K562 (cell line): ENCODE measurements at regions not wholly inside any gene's neighbourhood (a gene's known extent, or its start where the extent isn't known, plus 50 kb on each side); places are given as distances from the start of the nearest gene placed in this dataset.

Experiments
- ATAC-seq: fragments of 200-7000 bp; cut with Tn5 transposase; 3 replicates; pipeline ENCODE4 v1.9.1; 2020; ENCODE audit warnings: moderate library complexity
- BruUV-seq: library from RNA; stranded (reverse); fragments of 400-500 nt; replicated peaks from 2 replicates; lab custom pipeline; 2021; lab: Mats Ljungman, UMichigan
- CTCF ChIA-PET: fragments of 300-600 bp; formaldehyde crosslinking; extraction: SDS; loops from one replicate; lab custom pipeline; 2021; ENCODE audit warnings: low intra/inter-chr PET ratio; lab: Yijun Ruan, JAX
- POLR2A ChIA-PET: fragments of 300-600, 350-650 bp; sonication (Branson Sonifier 250); formaldehyde crosslinking; extraction: SDS; loops from one replicate; lab custom pipeline; 2021; ENCODE audit warnings: antibody characterized with exemption, inconsistent platforms; lab: Yijun Ruan, JAX
- DNase-seq, 4 experiments: peaks; one replicate each; pipeline versions ENCODE4 v3.0.0 to v3.0.0-alpha.2; 2011 to 2018; ENCODE audit warnings: low spot score in 3 of 4, mixed read lengths in 3 of 4; ENCODE audit errors: extremely low read depth in 1 of 4
- FAIRE-seq: peaks from 2 replicates; lab custom pipeline; 2011; peaks lifted over from hg19 to GRCh38; lab: Jason Lieb, UNC
- H2AFZ ChIP-seq: 2 replicates; pipeline ENCODE4 v1.6.0; 2011; ENCODE audit warnings: low read depth, low read length, control low read depth, inconsistent platforms
- H3K27ac ChIP-seq: fragments of 200-600 bp; 3 replicates; pipeline ENCODE4 v1.8.0; 2011; ENCODE audit warnings: low read depth, mild to moderate bottlenecking, control low read depth, inconsistent platforms, low read length, moderate library complexity, mixed read lengths; ENCODE audit errors: extremely low read depth
- H3K27me3 ChIP-seq, 2 experiments: fragments of 300-600 bp in 1 of 2; 2 replicates in 1 of 2; 3 replicates in 1 of 2; pipeline versions ENCODE4 v1.6.0 to v1.8.0; 2011; ENCODE audit warnings: inconsistent platforms in 2 of 2, low read length in 2 of 2, mild to moderate bottlenecking in 1 of 2, mixed read lengths in 1 of 2, moderate library complexity in 1 of 2; ENCODE audit not compliant: control insufficient read depth in 2 of 2, insufficient read depth in 2 of 2
- H3K36me3 ChIP-seq: fragments of 300-600 bp; 3 replicates; pipeline ENCODE4 v1.8.0; 2011; ENCODE audit warnings: mild to moderate bottlenecking, low read length, inconsistent platforms; ENCODE audit not compliant: control insufficient read depth, insufficient read depth
- H3K4me1 ChIP-seq, 2 experiments: fragments of 200-600 bp in 1 of 2; replicated peaks in 1 of 2; 2 replicates in 1 of 2; 3 replicates in 1 of 2; pipeline versions ENCODE4 v1.5.1 to v1.8.0; 2011; ENCODE audit warnings: inconsistent platforms in 2 of 2, low read length in 2 of 2, mild to moderate bottlenecking in 1 of 2, mixed read lengths in 1 of 2, moderate library complexity in 1 of 2; ENCODE audit not compliant: control insufficient read depth in 2 of 2, insufficient read depth in 2 of 2
- H3K4me2 ChIP-seq: 2 replicates; pipeline ENCODE4 v1.6.1; 2011; ENCODE audit warnings: low read length, control low read depth, inconsistent platforms, mixed read lengths; ENCODE audit not compliant: insufficient read depth
- H3K4me3 ChIP-seq: fragments of 200-600 bp; sonication (generic), shearing (Covaris generic); 2 replicates; pipeline ENCODE4 v1.5.1; 2016; ENCODE audit warnings: control low read depth, inconsistent platforms
- H3K79me2 ChIP-seq: fragments of 200-600 bp; 3 replicates; pipeline ENCODE4 v1.8.0; 2011; ENCODE audit warnings: low read length, inconsistent platforms; ENCODE audit not compliant: control insufficient read depth, insufficient read depth
- H3K9ac ChIP-seq, 2 experiments: 2 replicates each; pipeline versions ENCODE4 v1.6.0 to v1.6.1; 2011; ENCODE audit warnings: low read depth in 2 of 2, low read length in 2 of 2, control low read depth in 1 of 2, inconsistent platforms in 1 of 2, mild to moderate bottlenecking in 1 of 2, mixed read lengths in 1 of 2; ENCODE audit not compliant: insufficient read depth in 1 of 2
- H3K9me1 ChIP-seq: one replicate; pipeline ENCODE4 v1.6.0; 2011; ENCODE audit warnings: inconsistent platforms, mild to moderate bottlenecking, low read length, moderate library complexity; ENCODE audit not compliant: control insufficient read depth, insufficient read depth
- H3K9me3 ChIP-seq: replicated peaks from 2 replicates; pipeline ENCODE4 v1.5.1; 2011; ENCODE audit warnings: low read depth, low read length, inconsistent platforms; ENCODE audit not compliant: control insufficient read depth, insufficient read depth
- H4K20me1 ChIP-seq: replicated peaks from 2 replicates; pipeline ENCODE4 v1.6.1; 2011; ENCODE audit warnings: low read length, inconsistent platforms, mixed read lengths; ENCODE audit not compliant: control insufficient read depth, insufficient read depth
- DIDO1 ChIP-seq: fragments of 450-650 bp; IDR thresholded peaks from 2 replicates; pipeline ENCODE4 v1.6.1; 2016; ENCODE audit warnings: low read depth, missing biosample characterization, missing genetic modification characterization
- E2F6 ChIP-seq, 2 experiments: IDR thresholded peaks; 2 replicates each; pipeline ENCODE4 v1.6.1; 2011; ENCODE audit warnings: borderline replicate concordance in 1 of 2, control low read depth in 1 of 2, low read depth in 1 of 2, low read length in 1 of 2, mild to moderate bottlenecking in 1 of 2, mixed read lengths in 1 of 2, moderate library complexity in 1 of 2; ENCODE audit not compliant: insufficient read depth in 1 of 2, insufficient read length in 1 of 2, poor library complexity in 1 of 2, severe bottlenecking in 1 of 2; ENCODE audit errors: extremely low read depth in 1 of 2
- ETV6 ChIP-seq, 3 experiments: fragments of 150-350 bp in 1 of 3; sonication (generic) in 1 of 3; formaldehyde crosslinking in 1 of 3; IDR thresholded peaks; 2 replicates each; pipeline versions ENCODE4 v1.6.1 to v1.8.0; 2014 to 2022; ENCODE audit warnings: borderline replicate concordance in 2 of 3, low read depth in 2 of 3, antibody characterized with exemption in 1 of 3, low read length in 1 of 3, mild to moderate bottlenecking in 1 of 3, missing genetic modification reagents in 1 of 3
- MAFG ChIP-seq: fragments of 450-650 bp; conservative IDR thresholded peaks from 2 replicates; pipeline ENCODE4 v1.6.1; 2016; ENCODE audit warnings: missing genetic modification characterization, missing compliant biosample characterization
- MED1 ChIP-seq: sonication (generic); formaldehyde crosslinking; IDR thresholded peaks from 2 replicates; pipeline ENCODE4 v1.8.1; 2023; ENCODE audit warnings: missing genetic modification reagents, borderline replicate concordance
- NR2C1 ChIP-seq, 2 experiments: fragments of 450-650 bp; IDR thresholded peaks; 2 replicates each; pipeline ENCODE4 v1.6.1; 2017; ENCODE audit warnings: mild to moderate bottlenecking in 2 of 2, antibody characterized with exemption in 1 of 2, inconsistent platforms in 1 of 2, missing compliant biosample characterization in 1 of 2, missing genetic modification characterization in 1 of 2
- PTBP1 ChIP-seq: fragments of 200-400 bp; formaldehyde crosslinking; IDR thresholded peaks from 2 replicates; pipeline ENCODE4 v1.6.1; 2017; ENCODE audit warnings: low read depth, low read length
- RFX5 ChIP-seq: IDR thresholded peaks from 2 replicates; pipeline ENCODE4 v1.6.1; 2011; ENCODE audit warnings: low read depth, mild to moderate bottlenecking, improper control_type of control experiment, low read length
- SAFB2 ChIP-seq: fragments of 200-400 bp; formaldehyde crosslinking; IDR thresholded peaks from 2 replicates; pipeline ENCODE4 v1.6.1; 2018; ENCODE audit warnings: borderline replicate concordance, low read length, low read depth, moderate library complexity; ENCODE audit not compliant: severe bottlenecking
- SMARCE1 ChIP-seq: fragments of 450-650 bp; IDR thresholded peaks from 2 replicates; pipeline ENCODE4 v1.7.1; 2016; ENCODE audit warnings: mild to moderate bottlenecking
- ZNF253 ChIP-seq: fragments of 250-450 bp; sonication (Bioruptor Pico); conservative IDR thresholded peaks from 2 replicates; pipeline ENCODE4 v1.6.1; 2021; ENCODE audit warnings: mild to moderate bottlenecking
- ZNF282 ChIP-seq: sonication (generic); formaldehyde crosslinking; IDR thresholded peaks from 2 replicates; pipeline ENCODE4 v1.8.1; 2023; ENCODE audit warnings: missing genetic modification reagents
- ZNF512 ChIP-seq: IDR thresholded peaks from 2 replicates; pipeline ENCODE4 v1.6.1; 2016; ENCODE audit warnings: missing genetic modification characterization, missing compliant biosample characterization
- ZNF79 ChIP-seq: fragments of 250-450 bp; sonication (Bioruptor Pico); IDR thresholded peaks from 2 replicates; pipeline ENCODE4 v1.4.0; 2020; ENCODE audit warnings: low read depth, mild to moderate bottlenecking, moderate library complexity
- WGBS: fragments of 100-300 bp; shearing (Covaris generic); methylation state at CpG from one replicate; pipeline ENCODE4 v1.1.6; 2016; ENCODE audit warnings: low coverage, mixed read lengths; ENCODE audit not compliant: insufficient coverage; ENCODE audit errors: missing lambda C conversion rate; 5-methylcytosine and 5-hydroxymethylcytosine counted together
- in situ Hi-C: fragments of 300-500 bp; cut with MboI; formaldehyde crosslinking; loops from 4 replicates; pipeline ENCODE4 v1.15.0; 2018; ENCODE audit warnings: inconsistent platforms, mixed read lengths
- intact Hi-C: fragments of 100-400 bp; cut with micrococcal nuclease; formaldehyde crosslinking; loops from 2 replicates; pipeline ENCODE4 v1.14.2; 2022

- H3K27me3 ChIP-seq: peaks cover 12 to 64% of the 10 kb centered on the region in 2 experiments; a peak in 4 of 5 replicates
- ATAC-seq (peak; percentile 60), FAIRE-seq (peak; percentile 26), DNase-seq (peak; percentile 30 to 59 (median 35))
- no peaks in the 10 kb centered on the region for H4K20me1 ChIP-seq
- H2AFZ ChIP-seq: 0 out of 2 replicates have a peak overlapping the region, but pooled peaks have one; percentile 45
- ChIA-PET POLR2A (interaction anchor here (0.7 kb wide), 1 partner anchor 256 kb away, joined by 3 read pairs; no protein-coding TSS in a partner anchor), CTCF (no interaction called here)
- in situ Hi-C loops: no loop called here
- no peak overlapping the region for H3K4me3 ChIP-seq
- H3K79me2 ChIP-seq: no peaks in the 10 kb centered on the region
- H3K9me3 ChIP-seq: no peaks in the 10 kb centered on the region
- no TSS peak for BruUV-seq
- no peaks in the 10 kb centered on the region for H3K9me1 ChIP-seq
- no peak overlapping the region for H3K9ac ChIP-seq
- no peak overlapping the region for H3K27ac ChIP-seq
- no peaks in the 10 kb centered on the region for H3K36me3 ChIP-seq
- peaks cover 0 to 4% of the 10 kb centered on the region in 2 experiments; a peak in 1 of 5 replicates for H3K4me1 ChIP-seq
- peak overlapping the region; percentile 28 for H3K4me2 ChIP-seq
- intact Hi-C loops: no loop called here
- WGBS: 0% methylated on average over 7 of the region's 7 CpGs
- TF ChIP-seq SMARCE1 (no peak), NR2C1 (IDR thresholded peaks at IDR 0.05) (0 out of 2 replicates have a peak, but pooled peaks have one; percentile 21), NR2C1 (tag; IDR thresholded peaks at IDR 0.05) (no peak), ZNF282 (CRISPR knock-in tag) (no peak), ETV6 (IDR thresholded peaks at IDR 0.05; ENCODE audit: borderline replicate concordance in 1 of 2, low read depth in 2 of 2, low read length in 1 of 2) (peak in 1 of 2 experiments; percentile 50; a peak in 1 of 4 replicates), ETV6 (CRISPR knock-in tag; IDR thresholded peaks at IDR 0.05; ENCODE audit: borderline replicate concordance) (no peak), RFX5 (no peak), MAFG (tag) (no peak), PTBP1 (no peak), DIDO1 (tag) (no peak), ZNF512 (tag) (peak; percentile 79), SAFB2 (no peak), MED1 (CRISPR knock-in tag) (no peak), E2F6 (IDR thresholded peaks at IDR 0.05; ENCODE audit: borderline replicate concordance in 1 of 2, extremely low read depth in 1 of 2, insufficient read depth in 1 of 2, insufficient read length in 1 of 2, low read depth in 1 of 2, low read length in 1 of 2, poor library complexity in 1 of 2, severe bottlenecking in 1 of 2) (no peak), ZNF79 (CRISPR knock-in tag) (no peak), ZNF253 (CRISPR knock-in tag) (no peak)
Observed at GRCh38 chr16:86383488-86384262, 126.7 kb upstream of the FOXF1 start.
